Endothelial cell of umbilical vein (primary cell): ENCODE measurements at regions not wholly inside any gene's neighbourhood (a gene's known extent, or its start where the extent isn't known, plus 50 kb on each side); places are given as distances from the start of the nearest gene placed in this dataset.

Source experiments
- BruUV-seq: library from RNA; stranded (reverse); fragments of 400-500 nt; replicated peaks from 2 replicates; lab custom pipeline; 2021; lab: Mats Ljungman, UMichigan
- CTCF ChIA-PET: fragments of 300-600, 350-600 bp; sonication (Branson Sonifier 250); formaldehyde crosslinking; loops from one replicate; lab custom pipeline; 2021; ENCODE audit warnings: antibody characterized with exemption, inconsistent platforms; lab: Charles Lee
- POLR2A ChIA-PET: fragments of 300-600, 350-600 bp; sonication (Branson Sonifier 250); formaldehyde crosslinking; loops from one replicate; lab custom pipeline; 2021; ENCODE audit warnings: antibody characterized with exemption, inconsistent platforms; lab: Charles Lee
- DNase-seq: peaks from one replicate; pipeline ENCODE4 v3.0.0-alpha.2; 2011; ENCODE audit warnings: low read depth, low spot score
- FAIRE-seq: peaks from 2 replicates; lab custom pipeline; 2011; peaks lifted over from hg19 to GRCh38; lab: Jason Lieb, UNC
- H2AFZ ChIP-seq: 2 replicates; pipeline ENCODE4 v1.6.0; 2012; ENCODE audit warnings: low read depth, low read length, control low read depth, inconsistent platforms
- H3K27ac ChIP-seq: 2 replicates; pipeline ENCODE4 v1.5.1; 2011; ENCODE audit warnings: low read depth, mild to moderate bottlenecking, control low read depth, low read length, moderate library complexity; ENCODE audit not compliant: insufficient read depth
- H3K27me3 ChIP-seq, 2 experiments: 2 replicates each; pipeline versions ENCODE4 v1.6.0 to v1.6.1; 2011; ENCODE audit warnings: low read length in 2 of 2, mixed read lengths in 1 of 2; ENCODE audit not compliant: control insufficient read depth in 2 of 2, insufficient read depth in 2 of 2
- H3K36me3 ChIP-seq, 2 experiments: 2 replicates in 1 of 2; 3 replicates in 1 of 2; pipeline ENCODE4 v1.5.1; 2011; ENCODE audit warnings: low read length in 2 of 2, mild to moderate bottlenecking in 1 of 2, moderate library complexity in 1 of 2; ENCODE audit not compliant: control insufficient read depth in 2 of 2, insufficient read depth in 2 of 2; ENCODE audit errors: extremely low read depth in 1 of 2
- H3K4me1 ChIP-seq: 3 replicates; pipeline ENCODE4 v1.5.1; 2011; ENCODE audit warnings: mild to moderate bottlenecking, low read length; ENCODE audit not compliant: control insufficient read depth, insufficient read depth; ENCODE audit errors: extremely low read depth
- H3K4me2 ChIP-seq: 2 replicates; pipeline ENCODE4 v1.6.1; 2011; ENCODE audit warnings: low read length, control low read depth, mixed read lengths; ENCODE audit not compliant: insufficient read depth
- H3K4me3 ChIP-seq, 3 experiments: fragments of 200-600 bp in 1 of 3; sonication (generic), shearing (Covaris generic) in 1 of 3; replicated peaks in 1 of 3; 2 replicates each; pipeline ENCODE4 v1.5.1; 2011 to 2016; ENCODE audit warnings: control low read depth in 3 of 3, low read length in 3 of 3, mild to moderate bottlenecking in 2 of 3, inconsistent platforms in 1 of 3, low read depth in 1 of 3, moderate library complexity in 1 of 3; ENCODE audit not compliant: insufficient read depth in 1 of 3
- H3K79me2 ChIP-seq: 2 replicates; pipeline ENCODE4 v1.6.0; 2012; ENCODE audit warnings: low read length, inconsistent platforms; ENCODE audit not compliant: control insufficient read depth, insufficient read depth
- H3K9ac ChIP-seq: replicated peaks from 2 replicates; pipeline ENCODE3; 2011; ENCODE audit warnings: low read length, control low read depth; ENCODE audit not compliant: insufficient read depth; ENCODE audit errors: extremely low read depth
- H3K9me1 ChIP-seq: replicated peaks from 3 replicates; pipeline ENCODE4 v1.6.0; 2011; ENCODE audit warnings: mild to moderate bottlenecking, low read length; ENCODE audit not compliant: control insufficient read depth, insufficient read depth; ENCODE audit errors: extremely low read depth
- H3K9me3 ChIP-seq: replicated peaks from 2 replicates; pipeline ENCODE4 v1.5.1; 2012; ENCODE audit warnings: low read length, inconsistent platforms; ENCODE audit not compliant: control insufficient read depth, insufficient read depth
- H4K20me1 ChIP-seq: replicated peaks from 2 replicates; pipeline ENCODE3; 2011; ENCODE audit warnings: mild to moderate bottlenecking, low read length; ENCODE audit not compliant: control insufficient read depth, insufficient read depth; ENCODE audit errors: extremely low read depth
- CTCF ChIP-seq, 2 donors: IDR thresholded peaks; 1 replicate in 1 of 2; 2 replicates in 1 of 2; pipeline ENCODE4 v1.5.1; 2011; ENCODE audit warnings: low read length in 2 of 2, mild to moderate bottlenecking in 2 of 2, moderate library complexity in 2 of 2, control low read depth in 1 of 2, inconsistent platforms in 1 of 2, low read depth in 1 of 2; ENCODE audit not compliant: insufficient read depth in 1 of 2; ENCODE audit errors: extremely low read depth in 1 of 2
- EZH2 ChIP-seq: IDR thresholded peaks from 2 replicates; pipeline ENCODE4 v1.6.1; 2012; ENCODE audit warnings: borderline replicate concordance, low read depth, mild to moderate bottlenecking, moderate library complexity, low read length, inconsistent platforms; ENCODE audit not compliant: severe bottlenecking
- FOS ChIP-seq: IDR thresholded peaks from 2 replicates; pipeline ENCODE4 v1.6.1; 2011; ENCODE audit warnings: mild to moderate bottlenecking, low read length, moderate library complexity, borderline replicate concordance; ENCODE audit not compliant: insufficient read depth
- GATA2 ChIP-seq: IDR thresholded peaks from 2 replicates; pipeline ENCODE4 v1.7.0; 2011; ENCODE audit warnings: low read depth, mild to moderate bottlenecking, moderate library complexity, mixed read lengths, low read length; ENCODE audit not compliant: insufficient read length, insufficient read depth
- JUN ChIP-seq: IDR thresholded peaks from 2 replicates; pipeline ENCODE4 v1.6.1; 2011; ENCODE audit warnings: borderline replicate concordance, low read depth; ENCODE audit not compliant: insufficient read length, insufficient read depth
- MAX ChIP-seq: IDR thresholded peaks from 2 replicates; pipeline ENCODE4 v1.6.1; 2011; ENCODE audit not compliant: insufficient read depth, insufficient read length
- MYC ChIP-seq: IDR thresholded peaks from one replicate; pipeline ENCODE4 v1.6.1; 2011; ENCODE audit warnings: mild to moderate bottlenecking, low read depth, low read length
- POLR2A ChIP-seq: IDR thresholded peaks from 2 replicates; pipeline ENCODE4 v1.6.1; 2012; ENCODE audit warnings: low read depth, mild to moderate bottlenecking, control low read depth, low read length
- POLR2AphosphoS5 ChIP-seq: IDR thresholded peaks from 2 replicates; pipeline ENCODE4 v1.6.1; 2012; ENCODE audit warnings: low read depth, mild to moderate bottlenecking, control low read depth, low read length, moderate library complexity; ENCODE audit not compliant: insufficient read depth
- dilution Hi-C: fragments of 300-500 bp; cut with MboI; formaldehyde crosslinking; loops from one replicate; pipeline ENCODE4 v1.15.0; 2019; ENCODE audit warnings: low sequenced_read_pairs; ENCODE audit not compliant: extremely low pct_ligation_motif_present
- intact Hi-C: fragments of 100-400 bp; cut with micrococcal nuclease; formaldehyde crosslinking; loops from one replicate; pipeline ENCODE4 v1.10.0; 2022

- H2AFZ ChIP-seq = no peak overlapping the region
Observed at GRCh38 chr18:65372904-65373303, 377.9 kb upstream of the CDH7 start.

More at GRCh38 chr18:65372904-65373303, 377.9 kb upstream of the CDH7 start:
- Histone ChIP-seq H3K79me2 (no peaks in the 10 kb centered on the region), H3K4me2 (no peak overlapping the region), H3K9me1 (no peaks in the 10 kb centered on the region), H3K4me3 (no peak overlapping the region), H4K20me1 (no peaks in the 10 kb centered on the region), H3K36me3 (no peaks in the 10 kb centered on the region), H3K9me3 (no peaks in the 10 kb centered on the region), H3K9ac (no peak overlapping the region), H3K27ac (no peak overlapping the region), H3K27me3 (no peaks in the 10 kb centered on the region), H3K4me1 (no peaks in the 10 kb centered on the region)
- no peak for DNase-seq
- POLR2A ChIA-PET = no interaction called here
- no TSS peak for BruUV-seq
- FAIRE-seq = no peak
- intact Hi-C loops (no loop called here), dilution Hi-C loops (no loop called here)
- CTCF ChIA-PET = no interaction called here
- TF ChIP-seq FOS = no peak
- no peak for TF ChIP-seq POLR2A
- no peak for TF ChIP-seq MAX
- TF ChIP-seq EZH2 = no peak
- TF ChIP-seq JUN = no peak
- no peak for TF ChIP-seq MYC
- TF ChIP-seq CTCF (IDR thresholded peaks at IDR 0.05; ENCODE audit: extremely low read depth in 1 of 2, insufficient read depth in 1 of 2, low read depth in 1 of 2, low read length in 2 of 2) = no peak
- TF ChIP-seq POLR2AphosphoS5 = no peak
- no peak for TF ChIP-seq GATA2
